Stimulated activated CD4-positive, alpha-beta T cell treated with anti-CD3 and anti-CD28 coated beads, Interleukin-15, amount 100 ng/mL, for 1 hour (primary cell): ENCODE measurements at regions not wholly inside any gene's neighbourhood (a gene's known extent, or its start where the extent isn't known, plus 50 kb on each side); places are given as distances from the start of the nearest gene placed in this dataset.
"Not testable (repeated sequence)": the region's sequence is repeated elsewhere in the genome, so short reads cannot be mapped to it uniquely, and the experiment has no call there.

Source experiments
- DNase-seq, 2 donors: peaks; one replicate each; pipeline ENCODE4 v3.0.0-alpha.2; 2020; ENCODE audit warnings: low read depth in 1 of 2, low spot score in 1 of 2

GRCh38 chr2:137881711-137882110, 82.6 kb upstream of the HNMT start:
- DNase-seq: no peak

GRCh38 chr2:137886083-137886831, 78.0 kb upstream of the HNMT start:
- no peak for DNase-seq

DNA sequence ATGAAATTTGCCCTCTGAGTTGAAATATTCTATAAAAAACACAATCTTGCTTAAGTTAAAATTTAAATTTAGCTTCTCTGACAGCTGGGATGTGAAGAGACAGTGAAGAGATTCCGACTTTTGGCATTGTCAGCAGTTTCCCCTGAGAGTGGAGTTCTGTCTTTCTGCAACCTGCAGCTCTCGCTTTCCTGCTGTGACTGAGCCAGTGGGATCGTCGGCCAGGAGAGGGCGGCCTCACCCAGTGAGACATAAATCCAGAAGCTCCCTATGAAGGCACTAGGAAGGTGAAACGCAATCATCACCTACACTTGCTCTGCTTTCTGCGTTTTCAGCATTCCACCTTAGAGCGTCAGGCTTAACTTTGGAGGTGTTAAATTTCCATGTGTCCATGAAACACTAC, 75.4 kb upstream of the HNMT start:
- DNase-seq: no peak

DNA sequence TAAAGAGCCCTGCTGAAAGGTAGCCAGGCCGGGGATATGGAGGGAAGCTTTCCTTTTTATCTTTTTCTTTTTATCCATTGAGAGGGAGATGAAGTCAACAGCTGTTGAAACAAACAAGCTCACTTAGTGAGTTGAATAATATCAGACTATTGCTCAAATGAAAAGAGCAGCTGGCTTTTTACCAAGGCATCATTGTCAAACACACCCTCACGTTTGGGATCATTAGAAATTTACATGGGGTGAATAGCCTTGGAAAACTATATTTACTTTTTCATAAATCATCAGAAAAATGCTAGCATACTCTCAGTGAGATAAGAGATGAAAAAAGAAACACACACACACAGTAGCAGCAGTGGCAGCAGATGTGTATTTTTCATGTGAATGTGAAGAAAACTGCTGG, 71.5 kb upstream of the HNMT start:
- DNase-seq: no peak

- DNase-seq: no peak
Measured at GRCh38 chr2:137893145-137893544, 71.1 kb upstream of the HNMT start.

GRCh38 chr2:137896467-137896866, 67.8 kb upstream of the HNMT start:
- no peak for DNase-seq

DNA sequence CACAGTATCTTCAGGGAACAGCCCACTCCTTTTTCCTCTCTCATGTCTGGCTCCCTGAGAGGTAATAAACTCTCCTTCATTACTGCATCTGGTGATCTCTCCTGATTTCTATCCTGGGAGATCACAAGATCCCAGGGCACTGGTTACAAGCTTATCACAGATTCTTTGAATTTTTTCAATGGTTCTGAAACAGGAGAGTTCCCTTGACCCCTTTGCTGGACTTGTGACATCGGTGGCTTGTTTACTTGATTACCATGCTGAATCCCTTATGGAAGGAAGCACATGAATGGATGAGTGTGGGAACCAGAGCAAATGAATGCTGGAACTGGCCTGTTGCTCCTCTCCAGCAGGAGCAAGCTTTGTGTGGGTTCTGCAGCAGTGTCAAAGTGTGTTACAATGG, 67.2 kb upstream of the HNMT start:
- no peak for DNase-seq

- no peak for DNase-seq
Measured at GRCh38 chr2:137900421-137901141, 63.7 kb upstream of the HNMT start.

- DNase-seq: no peak
Measured at GRCh38 chr2:137910641-137911040, 53.6 kb upstream of the HNMT start.

- DNase-seq: no peak
Measured at GRCh38 chr2:137912371-137912770, 51.9 kb upstream of the HNMT start.

DNA sequence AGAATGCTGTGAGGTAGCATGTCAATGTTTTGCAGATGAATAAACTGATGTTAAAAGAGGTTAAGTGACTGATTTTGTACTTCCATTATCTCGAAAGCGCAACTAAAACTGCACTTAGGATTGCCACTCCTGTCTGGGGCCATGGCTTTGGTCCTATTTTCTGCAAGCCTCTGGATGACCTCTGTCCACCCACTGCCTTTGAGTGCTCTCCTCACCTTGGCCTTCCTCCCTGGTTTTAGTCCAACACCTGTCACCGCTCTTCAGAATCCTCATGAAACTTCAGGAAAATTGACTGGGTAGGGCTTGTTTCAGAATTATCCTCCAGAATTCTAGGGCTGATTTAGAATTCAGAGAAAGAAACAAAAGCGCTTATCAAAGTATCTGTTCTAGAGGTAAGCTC, 51.1 kb upstream of the HNMT start:
- DNase-seq: no peak

DNA sequence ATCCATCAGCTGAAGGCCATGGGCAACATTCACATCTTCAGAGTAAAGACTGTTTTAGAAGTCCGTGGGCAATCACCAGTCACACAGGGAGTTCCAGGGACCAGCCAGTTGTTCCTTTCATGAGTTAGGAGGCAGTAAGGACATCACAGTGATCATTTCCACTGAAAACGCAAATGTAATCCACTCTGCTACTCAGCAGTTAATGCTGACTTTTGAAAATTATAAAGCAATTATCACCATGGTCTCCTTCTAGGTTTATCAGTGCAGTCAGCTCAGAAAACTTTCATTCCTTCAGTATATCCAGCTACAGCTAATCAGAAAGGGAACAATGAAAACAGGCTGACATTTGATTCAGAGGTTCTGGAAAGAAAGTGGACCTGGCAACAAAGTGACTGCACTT, 50.6 kb upstream of the HNMT start:
- not testable (repeated sequence) for DNase-seq
